Smooth muscle cell (in vitro differentiated cells): ENCODE measurements at regions not wholly inside any gene's neighbourhood (a gene's known extent, or its start where the extent isn't known, plus 50 kb on each side); places are given as distances from the start of the nearest gene placed in this dataset.

Experiments used
- DNase-seq: peaks from one replicate; lab custom pipeline; 2025; ENCODE audit not compliant: unreplicated experiment; lab: John Stamatoyannopoulos, UW
- H2AFZ ChIP-seq: fragments of 200-600 bp; sonication (generic); 2 replicates; pipeline ENCODE4 v1.6.0; 2016; ENCODE audit warnings: antibody characterized with exemption, low read depth, mild to moderate bottlenecking
- H3F3A ChIP-seq: fragments of 200-600 bp; sonication (generic); 2 replicates; pipeline ENCODE4 v1.6.0; 2017; ENCODE audit warnings: antibody characterized with exemption, low read depth
- H3K27ac ChIP-seq: fragments of 200-600 bp; sonication (generic); 2 replicates; pipeline ENCODE4 v1.5.1; 2016; ENCODE audit warnings: low read depth, mild to moderate bottlenecking
- H3K27me3 ChIP-seq: fragments of 200-600 bp; sonication (generic); 2 replicates; pipeline ENCODE4 v1.6.1; 2016; ENCODE audit warnings: low read depth, mild to moderate bottlenecking
- H3K36me3 ChIP-seq: fragments of 200-600 bp; sonication (generic); 2 replicates; pipeline ENCODE4 v1.5.1; 2016; ENCODE audit warnings: low read depth
- H3K4me1 ChIP-seq: fragments of 200-600 bp; sonication (generic); 2 replicates; pipeline ENCODE4 v1.5.1; 2016; ENCODE audit warnings: low read depth
- H3K4me2 ChIP-seq: fragments of 200-600 bp; sonication (generic); 2 replicates; pipeline ENCODE4 v1.6.0; 2016; ENCODE audit warnings: mild to moderate bottlenecking
- H3K4me3 ChIP-seq: fragments of 200-600 bp; sonication (generic); 2 replicates; pipeline ENCODE4 v1.5.1; 2016; ENCODE audit warnings: mild to moderate bottlenecking
- H3K79me2 ChIP-seq: fragments of 200-600 bp; sonication (generic); 2 replicates; pipeline ENCODE4 v1.6.0; 2016; ENCODE audit warnings: low read depth, mild to moderate bottlenecking
- H3K9ac ChIP-seq: fragments of 200-600 bp; sonication (generic); 2 replicates; pipeline ENCODE4 v1.6.0; 2016; ENCODE audit warnings: low read depth
- H3K9me3 ChIP-seq: fragments of 200-600 bp; sonication (generic); replicated peaks from 2 replicates; pipeline ENCODE4 v1.5.1; 2016; ENCODE audit warnings: low read depth
- H4K20me1 ChIP-seq: fragments of 200-600 bp; sonication (generic); 2 replicates; pipeline ENCODE4 v1.6.0; 2016; ENCODE audit warnings: low read depth
- WGBS: methylation state at CpG from one replicate; pipeline ENCODE4 v1.1.7; 2016; ENCODE audit warnings: low lambda C conversion rate; 5-methylcytosine and 5-hydroxymethylcytosine counted together
- TF ChIP-seq, protein P1 (sequence below): fragments of 200-600 bp; sonication (generic); IDR thresholded peaks from 2 replicates; pipeline ENCODE4 v1.5.1; 2017; ENCODE audit warnings: borderline replicate concordance, mild to moderate bottlenecking, antibody characterized with exemption; ENCODE audit not compliant: insufficient read depth, poor library complexity, severe bottlenecking

DNA sequence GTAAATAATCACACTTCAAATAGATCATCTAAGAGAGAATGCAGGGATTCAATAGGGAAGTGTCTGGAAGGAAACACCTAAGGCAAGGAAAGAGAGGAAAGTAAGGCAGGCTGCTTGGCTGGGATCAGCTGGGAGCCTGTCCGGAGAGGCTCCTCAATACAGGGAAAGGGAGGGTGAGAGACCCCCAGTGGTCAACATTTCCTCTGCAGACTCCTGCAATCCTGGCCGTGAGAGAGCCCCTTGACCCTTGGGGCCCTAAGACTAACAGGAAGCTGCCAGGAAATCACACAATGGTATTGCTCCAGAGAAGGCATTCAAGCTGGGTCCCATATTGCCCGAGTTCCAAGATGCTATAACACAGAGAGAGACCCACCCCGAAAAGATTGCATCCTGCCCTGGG is 549.4 kb downstream of the NYAP2 start:
- Histone ChIP-seq H3K4me1 (no peaks in the 10 kb centered on the region), H3K4me3 (no peak overlapping the region), H3K9me3 (peaks cover 6% of the 10 kb centered on the region), H3K27ac (no peak overlapping the region), H3K36me3 (no peaks in the 10 kb centered on the region), H2AFZ (no peak overlapping the region), H3K79me2 (no peaks in the 10 kb centered on the region), H3F3A (no peaks in the 10 kb centered on the region), H4K20me1 (no peaks in the 10 kb centered on the region), H3K27me3 (no peaks in the 10 kb centered on the region), H3K4me2 (no peak overlapping the region), H3K9ac (no peak overlapping the region)
- 68% methylated on average over 4 of the region's 4 CpGs for WGBS
- DNase-seq, result no peak
- TF ChIP-seq, protein P1, sequence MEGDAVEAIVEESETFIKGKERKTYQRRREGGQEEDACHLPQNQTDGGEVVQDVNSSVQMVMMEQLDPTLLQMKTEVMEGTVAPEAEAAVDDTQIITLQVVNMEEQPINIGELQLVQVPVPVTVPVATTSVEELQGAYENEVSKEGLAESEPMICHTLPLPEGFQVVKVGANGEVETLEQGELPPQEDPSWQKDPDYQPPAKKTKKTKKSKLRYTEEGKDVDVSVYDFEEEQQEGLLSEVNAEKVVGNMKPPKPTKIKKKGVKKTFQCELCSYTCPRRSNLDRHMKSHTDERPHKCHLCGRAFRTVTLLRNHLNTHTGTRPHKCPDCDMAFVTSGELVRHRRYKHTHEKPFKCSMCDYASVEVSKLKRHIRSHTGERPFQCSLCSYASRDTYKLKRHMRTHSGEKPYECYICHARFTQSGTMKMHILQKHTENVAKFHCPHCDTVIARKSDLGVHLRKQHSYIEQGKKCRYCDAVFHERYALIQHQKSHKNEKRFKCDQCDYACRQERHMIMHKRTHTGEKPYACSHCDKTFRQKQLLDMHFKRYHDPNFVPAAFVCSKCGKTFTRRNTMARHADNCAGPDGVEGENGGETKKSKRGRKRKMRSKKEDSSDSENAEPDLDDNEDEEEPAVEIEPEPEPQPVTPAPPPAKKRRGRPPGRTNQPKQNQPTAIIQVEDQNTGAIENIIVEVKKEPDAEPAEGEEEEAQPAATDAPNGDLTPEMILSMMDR, result no peak

DNA sequence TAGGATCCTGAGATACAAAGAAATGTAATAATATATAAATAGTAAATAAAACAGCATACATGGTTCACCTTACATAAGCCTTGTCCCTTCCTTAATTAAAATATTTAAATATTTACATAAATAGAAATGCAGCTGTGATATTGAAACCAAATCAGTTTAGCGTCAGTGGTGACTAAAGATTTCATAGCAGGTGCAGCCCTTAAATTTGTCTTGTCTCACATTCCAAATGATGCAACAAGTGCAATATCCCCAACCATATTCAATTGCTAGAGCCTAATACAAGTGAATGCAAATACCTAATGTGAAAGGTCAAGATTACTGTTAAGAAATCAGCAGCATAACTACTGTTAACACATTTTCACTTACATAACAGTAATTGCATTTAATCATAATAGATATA is 539.5 kb downstream of the NYAP2 start:
- Histone ChIP-seq H3K4me3 (no peak overlapping the region), H3K4me2 (no peak overlapping the region), H3K27me3 (no peaks in the 10 kb centered on the region), H4K20me1 (no peaks in the 10 kb centered on the region), H2AFZ (no peak overlapping the region), H3K27ac (no peak overlapping the region), H3K79me2 (no peaks in the 10 kb centered on the region), H3F3A (no peaks in the 10 kb centered on the region), H3K9me3 (peaks cover 2% of the 10 kb centered on the region), H3K36me3 (no peaks in the 10 kb centered on the region), H3K9ac (no peak overlapping the region), H3K4me1 (no peaks in the 10 kb centered on the region)
- DNase-seq, result no peak
- WGBS, result 97% methylated on average over 1 of the region's 1 CpG
- TF ChIP-seq, protein P1, result no peak

GRCh38 chr2:225937625-225938187 is 538.2 kb downstream of the NYAP2 start:
- H3K36me3 ChIP-seq, result no peaks in the 10 kb centered on the region

More at GRCh38 chr2:225937625-225938187, 538.2 kb downstream of the NYAP2 start:
- WGBS, result 89% methylated on average over 1 of the region's 1 CpG
- no peak overlapping the region for H2AFZ ChIP-seq
- no peak overlapping the region for H3K4me2 ChIP-seq
- H4K20me1 ChIP-seq, result no peaks in the 10 kb centered on the region
- TF ChIP-seq, protein P1, result no peak
- H3K4me3 ChIP-seq, result no peak overlapping the region
- no peaks in the 10 kb centered on the region for H3K4me1 ChIP-seq
- no peaks in the 10 kb centered on the region for H3F3A ChIP-seq
- peaks cover 2% of the 10 kb centered on the region for H3K9me3 ChIP-seq
- H3K27ac ChIP-seq, result no peak overlapping the region
- no peaks in the 10 kb centered on the region for H3K27me3 ChIP-seq
- DNase-seq, result no peak
- H3K9ac ChIP-seq, result no peak overlapping the region
- H3K79me2 ChIP-seq, result no peaks in the 10 kb centered on the region
